ENCODE measurements at regions not wholly inside any gene's neighbourhood (a gene's known extent, or its start where the extent isn't known, plus 50 kb on each side); places are given as distances from the start of the nearest gene placed in this dataset.

- TF ChIP-seq GATA2 (IDR thresholded peaks at IDR 0.05; ENCODE audit: low read depth, low read length) (no peak), GATA3 (IDR thresholded peaks at IDR 0.05; ENCODE audit: low read depth, low read length) (no peak)
Measured at GRCh38 chr7:136131304-136131630, 154.1 kb upstream of the MTPN start.

All from SH-SY5Y (cell line).